Neural progenitor cell (in vitro differentiated cells): ENCODE measurements at regions not wholly inside any gene's neighbourhood (a gene's known extent, or its start where the extent isn't known, plus 50 kb on each side); places are given as distances from the start of the nearest gene placed in this dataset.
A peak's percentile ranks its signal among the peaks of the same experiment; 100 is the strongest.

Source experiments
- DNase-seq: peaks from one replicate; pipeline ENCODE4 v3.0.0-alpha.2; 2016; ENCODE audit warnings: low spot score
- H2AFZ ChIP-seq: fragments of 200-600 bp; sonication (generic); replicated peaks from 2 replicates; pipeline ENCODE4 v1.6.1; 2016; ENCODE audit warnings: antibody characterized with exemption
- H3F3A ChIP-seq: fragments of 200-600 bp; sonication (generic); 2 replicates; pipeline ENCODE4 v1.6.1; 2016; ENCODE audit warnings: antibody characterized with exemption, low read depth
- H3K27ac ChIP-seq: fragments of 200-600 bp; sonication (generic); 2 replicates; pipeline ENCODE4 v1.5.1; 2016; ENCODE audit warnings: mild to moderate bottlenecking
- H3K27me3 ChIP-seq: fragments of 200-600 bp; sonication (generic); 2 replicates; pipeline ENCODE4 v1.6.1; 2016; ENCODE audit warnings: mild to moderate bottlenecking, moderate library complexity
- H3K36me3 ChIP-seq: fragments of 200-600 bp; sonication (generic); 2 replicates; pipeline ENCODE4 v1.5.1; 2016
- H3K4me1 ChIP-seq: fragments of 200-600 bp; sonication (generic); 2 replicates; pipeline ENCODE4 v1.6.1; 2016; ENCODE audit warnings: mixed run types
- H3K4me2 ChIP-seq: fragments of 200-600 bp; sonication (generic); 2 replicates; pipeline ENCODE4 v1.6.1; 2016
- H3K4me3 ChIP-seq: fragments of 200-600 bp; sonication (generic); 2 replicates; pipeline ENCODE4 v1.5.1; 2016
- H3K79me2 ChIP-seq: fragments of 200-600 bp; sonication (generic); 2 replicates; pipeline ENCODE4 v1.6.1; 2016; ENCODE audit warnings: low read depth
- H3K9ac ChIP-seq: fragments of 200-600 bp; sonication (generic); 2 replicates; pipeline ENCODE4 v1.6.1; 2016
- H3K9me3 ChIP-seq: fragments of 200-600 bp; sonication (generic); 2 replicates; pipeline ENCODE4 v1.5.1; 2016; ENCODE audit warnings: low read depth
- H4K20me1 ChIP-seq: fragments of 200-600 bp; sonication (generic); 2 replicates; pipeline ENCODE4 v1.6.1; 2016; ENCODE audit warnings: low read depth
- H3K27ac Mint-ChIP-seq: 3 replicates; pipeline ENCODE4 v1.8.0; 2021; ENCODE audit warnings: mixed read lengths
- H3K27me3 Mint-ChIP-seq: 2 replicates; pipeline ENCODE4 v1.8.0; 2022; ENCODE audit warnings: low read depth, mild to moderate bottlenecking, inconsistent platforms, moderate library complexity, mixed read lengths; ENCODE audit not compliant: insufficient read depth
- H3K36me3 Mint-ChIP-seq: 3 replicates; pipeline ENCODE4 v1.8.0; 2021; ENCODE audit warnings: mixed read lengths
- H3K4me1 Mint-ChIP-seq: 3 replicates; pipeline ENCODE4 v1.8.0; 2021; ENCODE audit warnings: mixed read lengths
- H3K4me3 Mint-ChIP-seq: 3 replicates; pipeline ENCODE4 v1.8.0; 2021; ENCODE audit warnings: mild to moderate bottlenecking, moderate library complexity, mixed read lengths
- H3K9me3 Mint-ChIP-seq: 3 replicates; pipeline ENCODE4 v1.8.0; 2020; ENCODE audit warnings: mixed read lengths
- EZH2 ChIP-seq: fragments of 200-600 bp; sonication (generic); IDR thresholded peaks from 2 replicates; pipeline ENCODE4 v1.6.1; 2017; ENCODE audit warnings: antibody characterized with exemption, mild to moderate bottlenecking, moderate library complexity
- EZH2phosphoT487 ChIP-seq: fragments of 200-600 bp; sonication (generic); IDR thresholded peaks from 2 replicates; pipeline ENCODE4 v1.6.1; 2017; ENCODE audit warnings: antibody characterized with exemption
- TF ChIP-seq, protein P1 (sequence below): fragments of 200-600 bp; sonication (generic); IDR thresholded peaks from 2 replicates; pipeline ENCODE4 v1.5.1; 2017; ENCODE audit warnings: antibody characterized with exemption, mild to moderate bottlenecking

DNA sequence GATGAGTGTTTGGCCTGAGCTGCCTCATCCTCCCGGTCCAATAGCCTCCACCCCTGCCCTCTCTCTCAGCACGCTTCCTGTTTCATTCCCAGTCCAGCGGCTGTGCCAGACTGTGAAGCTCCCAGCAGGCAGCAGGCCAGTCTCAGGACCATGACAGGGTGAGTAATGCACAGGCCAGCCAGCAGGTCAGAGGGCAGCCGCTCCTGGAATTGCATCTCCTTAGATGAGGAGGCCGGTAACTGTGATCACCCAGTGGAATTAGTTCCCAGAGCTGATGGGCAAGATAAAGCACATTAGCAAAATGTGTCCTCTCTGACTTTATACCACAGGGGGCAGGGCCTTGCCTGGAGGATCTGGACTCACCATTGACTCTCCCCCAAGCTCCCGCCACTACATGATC lies 251.2 kb downstream of the ETS1 start:
- Mint-ChIP-seq H3K36me3 (no peaks in the 10 kb centered on the region), H3K9me3 (no peaks in the 10 kb centered on the region), H3K27ac (peak overlapping the region; percentile 84), H3K4me1 (peaks cover 45% of the 10 kb centered on the region), H3K4me3 (peak overlapping the region; percentile 50), H3K27me3 (no peaks in the 10 kb centered on the region)
- no peak overlapping the region for H3K9ac ChIP-seq
- H3K27ac ChIP-seq, result no peak overlapping the region
- peaks cover under 1% of the 10 kb centered on the region for H3K4me1 ChIP-seq
- no peaks in the 10 kb centered on the region for H3K9me3 ChIP-seq
- H3K4me2 ChIP-seq, result no peak overlapping the region
- no peaks in the 10 kb centered on the region for H3K27me3 ChIP-seq
- H4K20me1 ChIP-seq, result no peaks in the 10 kb centered on the region
- H3K79me2 ChIP-seq, result no peaks in the 10 kb centered on the region
- DNase-seq, result no peak
- TF ChIP-seq, protein P1, sequence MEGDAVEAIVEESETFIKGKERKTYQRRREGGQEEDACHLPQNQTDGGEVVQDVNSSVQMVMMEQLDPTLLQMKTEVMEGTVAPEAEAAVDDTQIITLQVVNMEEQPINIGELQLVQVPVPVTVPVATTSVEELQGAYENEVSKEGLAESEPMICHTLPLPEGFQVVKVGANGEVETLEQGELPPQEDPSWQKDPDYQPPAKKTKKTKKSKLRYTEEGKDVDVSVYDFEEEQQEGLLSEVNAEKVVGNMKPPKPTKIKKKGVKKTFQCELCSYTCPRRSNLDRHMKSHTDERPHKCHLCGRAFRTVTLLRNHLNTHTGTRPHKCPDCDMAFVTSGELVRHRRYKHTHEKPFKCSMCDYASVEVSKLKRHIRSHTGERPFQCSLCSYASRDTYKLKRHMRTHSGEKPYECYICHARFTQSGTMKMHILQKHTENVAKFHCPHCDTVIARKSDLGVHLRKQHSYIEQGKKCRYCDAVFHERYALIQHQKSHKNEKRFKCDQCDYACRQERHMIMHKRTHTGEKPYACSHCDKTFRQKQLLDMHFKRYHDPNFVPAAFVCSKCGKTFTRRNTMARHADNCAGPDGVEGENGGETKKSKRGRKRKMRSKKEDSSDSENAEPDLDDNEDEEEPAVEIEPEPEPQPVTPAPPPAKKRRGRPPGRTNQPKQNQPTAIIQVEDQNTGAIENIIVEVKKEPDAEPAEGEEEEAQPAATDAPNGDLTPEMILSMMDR, result no peak
- TF ChIP-seq EZH2phosphoT487 (no peak), EZH2 (no peak)
- H2AFZ ChIP-seq, result no peak overlapping the region
- no peak overlapping the region for H3K4me3 ChIP-seq
- H3F3A ChIP-seq, result no peaks in the 10 kb centered on the region
- H3K36me3 ChIP-seq, result no peaks in the 10 kb centered on the region

- Mint-ChIP-seq H3K27ac (peak overlapping the region; percentile 84), H3K4me3 (no peak overlapping the region), H3K9me3 (no peaks in the 10 kb centered on the region), H3K4me1 (peaks cover 47% of the 10 kb centered on the region), H3K36me3 (no peaks in the 10 kb centered on the region), H3K27me3 (no peaks in the 10 kb centered on the region)
- H3K4me3 ChIP-seq, result no peak overlapping the region
- no peak for TF ChIP-seq EZH2
- TF ChIP-seq, protein P1, result no peak
- TF ChIP-seq EZH2phosphoT487, result no peak
- DNase-seq, result no peak
- no peak overlapping the region for H2AFZ ChIP-seq
- no peaks in the 10 kb centered on the region for H3K27me3 ChIP-seq
- H3K36me3 ChIP-seq, result no peaks in the 10 kb centered on the region
- no peak overlapping the region for H3K9ac ChIP-seq
- no peak overlapping the region for H3K4me2 ChIP-seq
- H3K79me2 ChIP-seq, result no peaks in the 10 kb centered on the region
- no peaks in the 10 kb centered on the region for H3F3A ChIP-seq
- no peak overlapping the region for H3K27ac ChIP-seq
- no peaks in the 10 kb centered on the region for H3K9me3 ChIP-seq
- H3K4me1 ChIP-seq, result no peaks in the 10 kb centered on the region
- no peaks in the 10 kb centered on the region for H4K20me1 ChIP-seq
These were observed 251.6 kb downstream of the ETS1 start for GRCh38 chr11:128335729-128336128.

GRCh38 chr11:128334311-128335044 lies 252.9 kb downstream of the ETS1 start:
- Mint-ChIP-seq H3K4me1 (peaks cover 54% of the 10 kb centered on the region), H3K27ac (peak overlapping the region; percentile 81), H3K4me3 (no peak overlapping the region), H3K27me3 (no peaks in the 10 kb centered on the region), H3K9me3 (no peaks in the 10 kb centered on the region), H3K36me3 (no peaks in the 10 kb centered on the region)
- no peak overlapping the region for H3K9ac ChIP-seq
- H3K4me3 ChIP-seq, result no peak overlapping the region
- no peaks in the 10 kb centered on the region for H3F3A ChIP-seq
- H3K79me2 ChIP-seq, result no peaks in the 10 kb centered on the region
- DNase-seq, result no peak
- no peaks in the 10 kb centered on the region for H3K36me3 ChIP-seq
- H3K9me3 ChIP-seq, result no peaks in the 10 kb centered on the region
- no peak overlapping the region for H3K27ac ChIP-seq
- no peak for TF ChIP-seq EZH2
- TF ChIP-seq, protein P1, result no peak
- no peaks in the 10 kb centered on the region for H4K20me1 ChIP-seq
- no peaks in the 10 kb centered on the region for H3K4me1 ChIP-seq
- peak overlapping the region; percentile 79 for H2AFZ ChIP-seq
- no peaks in the 10 kb centered on the region for H3K27me3 ChIP-seq
- H3K4me2 ChIP-seq, result no peak overlapping the region
